Body of pancreas (tissue), 4 donors: ENCODE measurements at regions not wholly inside any gene's neighbourhood (a gene's known extent, or its start where the extent isn't known, plus 50 kb on each side); places are given as distances from the start of the nearest gene placed in this dataset.

Source experiments
- ATAC-seq: fragments of 150-250 bp; one replicate; pipeline ENCODE4 v1.9.1; 2016
- DNase-seq, 4 donors: peaks; one replicate each; pipeline ENCODE4 v3.0.0-alpha.2; 2019
- H3K27ac ChIP-seq, 4 donors: fragments of 200-600 bp; sonication (generic); 1 replicate in 3 of 4; 2 replicates in 1 of 4; pipeline versions ENCODE4 v1.5.1 to v1.6.1; 2016 to 2019; ENCODE audit warnings: mild to moderate bottlenecking in 1 of 4, mixed read lengths in 1 of 4, moderate library complexity in 1 of 4
- H3K27me3 ChIP-seq, 2 donors: fragments of 200-600 bp; sonication (generic); one replicate each; pipeline ENCODE4 v1.6.0; 2016; ENCODE audit warnings: mild to moderate bottlenecking in 1 of 2
- H3K36me3 ChIP-seq, 2 donors: fragments of 200-600 bp; sonication (generic); replicated peaks in 1 of 2; 2 replicates each; pipeline ENCODE4 v1.5.1; 2016; ENCODE audit warnings: low read depth in 2 of 2; ENCODE audit not compliant: insufficient read depth in 1 of 2
- H3K4me1 ChIP-seq: fragments of 200-600 bp; sonication (generic); one replicate; pipeline ENCODE4 v1.6.0; 2016
- H3K4me3 ChIP-seq, 2 donors: fragments of 200-600 bp; sonication (generic); 1 replicate in 1 of 2; 2 replicates in 1 of 2; pipeline ENCODE4 v1.5.1; 2016 to 2019
- H3K9me3 ChIP-seq, 3 donors: fragments of 200-600 bp; sonication (generic); 1 replicate in 2 of 3; 2 replicates in 1 of 3; pipeline ENCODE4 v1.5.1; 2016
- CTCF ChIP-seq, 7 experiments: fragments of 450-650 bp in 4 of 7; fragments of 200-600 bp in 3 of 7; sonication (generic) in 3 of 7; IDR thresholded peaks; one replicate each; pipeline ENCODE4 v1.5.1; 2016 to 2019; ENCODE audit warnings: antibody characterized with exemption in 7 of 7
- POLR2A ChIP-seq, 3 donors: fragments of 450-650 bp; IDR thresholded peaks; one replicate each; pipeline ENCODE4 v1.6.1; 2016; ENCODE audit warnings: antibody characterized with exemption in 3 of 3, mild to moderate bottlenecking in 2 of 3
- WGBS, 2 donors: methylation state at CpG; one replicate each; pipeline ENCODE4 v1.1.5; 2017; 5-methylcytosine and 5-hydroxymethylcytosine counted together
- intact Hi-C: fragments of 100-400 bp; cut with DNase I; formaldehyde crosslinking; loops from one replicate; pipeline ENCODE4 v1.15.1; 2023

DNA sequence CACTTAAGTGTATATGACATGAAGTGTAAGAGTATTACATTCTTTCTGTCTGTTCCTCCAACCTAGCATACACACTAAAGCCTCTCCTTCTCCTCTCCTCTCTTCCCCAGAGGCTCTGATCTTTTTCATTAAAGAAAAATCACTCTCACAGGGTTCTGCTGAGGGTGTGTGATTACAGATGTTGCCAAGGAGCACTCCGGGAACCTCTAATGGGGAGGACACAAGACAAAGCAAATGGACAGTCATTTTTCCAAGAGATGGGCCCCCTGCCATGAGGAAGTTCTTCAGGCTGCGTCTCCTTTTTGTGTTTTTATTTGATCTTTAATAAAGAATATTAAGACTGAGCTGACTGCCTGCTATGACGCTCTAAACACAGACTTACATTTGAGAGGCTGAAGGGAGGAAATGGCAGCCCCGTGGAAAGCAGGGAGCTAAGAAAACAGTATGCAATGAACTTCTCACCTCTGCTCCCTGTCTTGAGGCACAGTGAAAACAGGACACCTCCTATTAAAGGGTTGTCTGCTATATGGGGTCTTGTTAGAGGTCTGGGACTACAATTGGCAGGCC lies 578.1 kb downstream of the PIK3C3 start:
- Histone ChIP-seq H3K27me3 (no peaks in the 10 kb centered on the region), H3K9me3 (no peaks in the 10 kb centered on the region), H3K36me3 (no peaks in the 10 kb centered on the region), H3K4me1 (no peaks in the 10 kb centered on the region), H3K4me3 (no peak overlapping the region), H3K27ac (no peak overlapping the region)
- no peak for TF ChIP-seq CTCF (IDR thresholded peaks at IDR 0.05)
- no peak for TF ChIP-seq POLR2A (IDR thresholded peaks at IDR 0.05)
- WGBS, 2 donors: 32 to 44% methylated on average over 4 of the region's 4 CpGs
- intact Hi-C loops: no loop called here
- DNase-seq (no peak), ATAC-seq (no peak)

- no peak overlapping the region for H3K27ac ChIP-seq
- intact Hi-C loops: no loop called here
- no peak for TF ChIP-seq CTCF (IDR thresholded peaks at IDR 0.05)
- no peak for TF ChIP-seq POLR2A (IDR thresholded peaks at IDR 0.05)
- no peaks in the 10 kb centered on the region for H3K4me1 ChIP-seq
- ATAC-seq: no peak
- no peaks in the 10 kb centered on the region for H3K9me3 ChIP-seq
- H3K4me3 ChIP-seq: no peak overlapping the region
- DNase-seq: no peak
- no peaks in the 10 kb centered on the region for H3K27me3 ChIP-seq
- WGBS, 2 donors: 56 to 60% methylated on average over 8 of the region's 8 CpGs
- H3K36me3 ChIP-seq: no peaks in the 10 kb centered on the region
Observed at GRCh38 chr18:42533616-42534015, 578.6 kb downstream of the PIK3C3 start.

GRCh38 chr18:42534313-42534712 lies 579.3 kb downstream of the PIK3C3 start:
- H3K4me3 ChIP-seq: no peak overlapping the region
- H3K27ac ChIP-seq: no peak overlapping the region
- H3K36me3 ChIP-seq: no peaks in the 10 kb centered on the region
- H3K9me3 ChIP-seq: no peaks in the 10 kb centered on the region
- 15 to 48% methylated on average over 1 of the region's 1 CpG for WGBS, 2 donors
- ATAC-seq (no peak), DNase-seq (no peak)
- H3K27me3 ChIP-seq: no peaks in the 10 kb centered on the region
- TF ChIP-seq POLR2A (IDR thresholded peaks at IDR 0.05): no peak
- TF ChIP-seq CTCF (IDR thresholded peaks at IDR 0.05): no peak
- intact Hi-C loops: no loop called here
- H3K4me1 ChIP-seq: no peaks in the 10 kb centered on the region

- Histone ChIP-seq H3K27me3 (no peaks in the 10 kb centered on the region), H3K4me1 (no peaks in the 10 kb centered on the region), H3K9me3 (no peaks in the 10 kb centered on the region), H3K36me3 (no peaks in the 10 kb centered on the region), H3K4me3 (no peak overlapping the region), H3K27ac (no peak overlapping the region)
- intact Hi-C loops: no loop called here
- TF ChIP-seq POLR2A (IDR thresholded peaks at IDR 0.05) (no peak), CTCF (IDR thresholded peaks at IDR 0.05) (no peak)
- 45 to 50% methylated on average over 1 of the region's 1 CpG for WGBS, 2 donors
- DNase-seq: no peak
- ATAC-seq: no peak
Observed at GRCh38 chr18:42536442-42536841, 579.0 kb downstream of the RIT2 start.

DNA sequence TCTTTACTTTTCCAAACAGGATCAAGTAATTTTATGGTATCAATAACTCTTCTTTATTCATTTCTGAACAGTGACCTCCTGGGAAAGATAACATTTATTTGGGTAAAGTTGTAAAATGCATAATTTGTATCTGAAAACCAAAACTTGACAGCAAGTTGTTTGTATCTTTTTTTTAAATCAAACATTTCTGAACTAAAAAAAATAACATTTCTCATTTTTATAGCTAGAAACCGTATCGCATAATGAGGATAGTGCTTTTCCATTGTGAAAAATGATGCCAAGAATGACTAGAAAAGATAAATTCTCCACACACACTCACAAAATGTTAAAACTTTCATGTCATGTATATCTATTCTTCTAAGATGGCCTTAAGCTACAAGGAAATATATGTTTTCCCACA lies 578.2 kb downstream of the RIT2 start:
- ATAC-seq (no peak), DNase-seq (no peak)
- Histone ChIP-seq H3K4me1 (no peaks in the 10 kb centered on the region), H3K4me3 (no peak overlapping the region), H3K27ac (no peak overlapping the region), H3K27me3 (no peaks in the 10 kb centered on the region), H3K9me3 (no peaks in the 10 kb centered on the region), H3K36me3 (no peaks in the 10 kb centered on the region)
- no peak for TF ChIP-seq CTCF (IDR thresholded peaks at IDR 0.05)
- TF ChIP-seq POLR2A (IDR thresholded peaks at IDR 0.05): no peak
- WGBS, 2 donors: 66 to 79% methylated on average over 2 of the region's 2 CpGs
- intact Hi-C loops: no loop called here
